GM21529 (cell line): ENCODE measurements at regions not wholly inside any gene's neighbourhood (a gene's known extent, or its start where the extent isn't known, plus 50 kb on each side); places are given as distances from the start of the nearest gene placed in this dataset.
"Not testable (repeated sequence)": the region's sequence is repeated elsewhere in the genome, so short reads cannot be mapped to it uniquely, and the experiment has no call there.

Source experiments
- ATAC-seq: cut with Tn5 transposase; IDR thresholded peaks from one replicate; pipeline ENCODE4 v1.9.1; 2021; ENCODE audit not compliant: unreplicated experiment

DNA sequence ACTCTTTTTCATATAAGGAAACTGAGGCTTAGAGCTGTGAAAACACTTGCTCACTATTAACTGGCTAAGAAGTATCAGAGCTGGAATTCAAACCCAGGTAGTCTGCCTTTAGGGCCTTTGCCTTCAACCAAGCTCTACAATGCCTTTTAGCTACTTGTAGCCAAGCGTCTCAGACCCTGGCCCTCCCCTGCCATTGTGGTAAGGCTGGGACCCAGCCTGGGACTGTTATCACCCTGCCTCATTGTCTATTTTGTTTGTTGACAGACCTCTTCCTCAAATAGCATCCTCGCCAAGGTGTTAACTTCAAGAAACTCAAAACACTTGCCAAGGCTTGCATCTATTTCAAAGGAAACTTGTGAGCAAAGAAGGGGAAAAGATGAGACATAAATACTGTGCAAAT lies 76.7 kb upstream of the CD28 start:
- no peak for ATAC-seq

DNA sequence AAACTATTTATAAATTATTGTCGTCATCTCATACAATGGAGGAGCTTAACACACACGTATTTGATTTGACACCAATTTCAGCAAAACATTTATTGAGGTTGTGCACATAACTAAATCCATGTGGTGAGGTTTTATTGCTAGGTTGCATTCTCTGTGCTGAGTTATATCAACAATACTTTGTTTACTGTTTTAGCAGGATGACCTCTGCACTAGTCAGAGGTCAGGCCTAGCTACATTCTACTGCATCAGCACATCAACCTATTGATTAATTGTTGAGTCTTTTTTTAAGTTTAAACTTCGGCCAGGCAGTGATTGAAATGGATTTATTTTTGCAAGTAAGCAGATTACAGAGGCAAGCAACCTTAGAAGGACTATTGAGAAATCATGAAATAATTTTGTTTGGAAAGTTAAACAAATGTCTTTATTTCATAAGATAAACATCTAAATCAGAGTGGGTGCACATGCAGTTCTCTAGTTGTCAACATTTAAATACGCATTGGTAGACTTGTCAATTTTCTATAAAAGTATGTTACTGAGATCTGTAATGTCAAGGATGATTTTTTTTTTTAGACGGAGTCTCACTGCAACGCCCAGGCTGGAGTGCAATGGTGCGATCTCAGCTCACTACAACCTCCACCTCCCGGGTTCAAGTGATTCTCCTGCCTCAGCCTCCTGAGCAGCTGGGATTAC lies 75.2 kb upstream of the CD28 start:
- ATAC-seq = no peak

DNA sequence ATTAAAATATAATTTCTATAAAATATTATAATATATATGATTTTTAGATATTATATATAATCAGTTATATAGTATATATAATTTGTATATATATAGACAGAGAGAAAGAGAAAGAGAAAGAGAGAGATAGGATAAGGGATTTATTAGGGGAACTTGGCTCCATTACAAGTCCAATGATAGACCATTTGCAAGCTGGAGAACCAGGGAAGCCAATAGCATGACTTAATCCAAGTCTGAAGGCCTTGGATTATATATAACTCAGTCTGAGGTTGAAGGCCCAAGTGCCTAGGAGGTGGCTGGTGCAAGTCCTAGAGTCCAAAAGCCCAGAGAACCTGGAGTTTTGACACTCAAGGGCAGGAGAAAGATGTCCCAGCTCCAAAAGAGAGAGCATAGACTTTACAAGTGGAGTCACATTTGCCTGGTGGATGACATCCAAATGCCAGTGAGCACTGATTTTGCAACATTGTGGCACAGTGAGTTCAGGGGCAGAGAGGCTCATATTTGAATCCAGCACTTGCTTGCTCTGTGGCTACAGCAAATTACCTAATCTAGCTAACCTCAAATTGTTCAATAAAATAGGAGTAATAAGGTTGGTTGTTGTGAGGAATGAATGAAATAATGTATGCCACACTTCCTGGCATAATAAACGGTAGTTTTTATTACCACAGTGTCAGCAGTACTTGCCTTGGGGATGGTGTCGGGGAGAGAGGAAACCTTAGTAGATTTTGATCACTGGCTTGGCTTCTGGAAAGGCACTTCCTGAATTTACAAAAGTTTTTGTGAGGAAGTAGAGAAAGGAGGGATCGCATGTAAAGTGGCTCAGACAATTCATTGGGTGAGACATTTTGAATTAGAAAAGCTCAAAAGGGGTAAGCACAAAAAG lies 69.6 kb upstream of the CD28 start:
- no peak for ATAC-seq

DNA sequence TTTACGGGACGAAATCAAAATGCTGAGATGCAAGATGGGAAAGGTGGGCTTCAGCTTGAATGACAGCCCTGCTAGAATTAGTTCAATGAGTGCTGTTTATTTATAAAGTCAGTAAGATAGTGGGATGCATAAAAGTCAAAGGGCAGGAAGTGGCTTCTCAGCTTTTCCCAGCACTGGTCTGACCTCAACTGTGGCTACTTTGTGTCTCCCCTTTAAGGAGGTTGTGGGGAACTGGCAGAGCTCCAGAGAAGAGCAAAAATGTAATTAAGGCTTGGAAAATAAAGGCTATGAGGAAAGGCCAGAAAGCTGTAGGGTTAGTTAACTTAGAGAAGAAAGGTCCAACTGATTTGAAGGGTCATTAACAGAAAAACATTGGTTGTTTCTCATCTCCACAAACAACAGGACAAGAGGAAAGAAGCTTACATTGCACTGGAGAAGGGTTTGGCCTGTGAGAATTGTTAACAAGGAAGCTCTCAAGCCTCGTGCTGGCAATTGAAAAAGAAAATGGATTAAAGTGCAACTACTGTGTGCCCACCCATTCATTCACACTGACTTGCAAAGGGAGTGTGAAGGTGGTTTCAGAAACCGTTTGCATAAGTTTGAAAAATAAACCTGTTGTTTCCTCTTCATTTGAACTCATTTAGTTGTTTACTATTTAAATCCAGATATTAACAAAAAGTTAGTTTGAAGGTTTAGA lies 68.8 kb upstream of the CD28 start:
- no peak for ATAC-seq

- ATAC-seq = not testable (repeated sequence)
Observed at GRCh38 chr2:203641865-203642264, 64.6 kb upstream of the CD28 start.

GRCh38 chr2:203642841-203643240 lies 63.6 kb upstream of the CD28 start:
- ATAC-seq = not testable (repeated sequence)

- no peak for ATAC-seq
Observed at GRCh38 chr2:203645831-203646230, 60.6 kb upstream of the CD28 start.

- no peak for ATAC-seq
Observed at GRCh38 chr2:203646266-203646864, 60.1 kb upstream of the CD28 start.

- ATAC-seq = no peak
Observed at GRCh38 chr2:203646961-203647360, 59.5 kb upstream of the CD28 start.

- no peak for ATAC-seq
Observed at GRCh38 chr2:203647579-203647978, 58.9 kb upstream of the CD28 start.

DNA sequence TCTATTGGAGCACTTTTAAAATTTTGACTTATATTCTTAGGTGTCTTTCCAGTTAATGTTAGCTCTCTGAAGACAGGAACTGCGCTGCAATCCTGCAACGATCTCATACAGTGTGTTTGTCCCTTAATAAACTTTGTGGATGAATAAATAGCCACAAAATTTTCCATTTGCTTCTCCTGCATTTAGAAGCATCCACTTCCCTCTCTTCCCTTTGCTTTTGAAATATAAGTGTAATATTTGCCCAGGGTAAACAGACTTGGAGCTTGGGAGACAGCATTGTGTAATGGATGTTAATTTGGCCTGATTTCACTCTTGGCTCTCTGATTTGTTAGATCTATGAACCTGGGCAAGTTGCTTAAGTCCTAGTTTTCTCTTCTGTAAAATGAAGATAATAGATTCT lies 58.2 kb upstream of the CD28 start:
- ATAC-seq = no peak

GRCh38 chr2:203649176-203649814 lies 57.1 kb upstream of the CD28 start:
- ATAC-seq = no peak

DNA sequence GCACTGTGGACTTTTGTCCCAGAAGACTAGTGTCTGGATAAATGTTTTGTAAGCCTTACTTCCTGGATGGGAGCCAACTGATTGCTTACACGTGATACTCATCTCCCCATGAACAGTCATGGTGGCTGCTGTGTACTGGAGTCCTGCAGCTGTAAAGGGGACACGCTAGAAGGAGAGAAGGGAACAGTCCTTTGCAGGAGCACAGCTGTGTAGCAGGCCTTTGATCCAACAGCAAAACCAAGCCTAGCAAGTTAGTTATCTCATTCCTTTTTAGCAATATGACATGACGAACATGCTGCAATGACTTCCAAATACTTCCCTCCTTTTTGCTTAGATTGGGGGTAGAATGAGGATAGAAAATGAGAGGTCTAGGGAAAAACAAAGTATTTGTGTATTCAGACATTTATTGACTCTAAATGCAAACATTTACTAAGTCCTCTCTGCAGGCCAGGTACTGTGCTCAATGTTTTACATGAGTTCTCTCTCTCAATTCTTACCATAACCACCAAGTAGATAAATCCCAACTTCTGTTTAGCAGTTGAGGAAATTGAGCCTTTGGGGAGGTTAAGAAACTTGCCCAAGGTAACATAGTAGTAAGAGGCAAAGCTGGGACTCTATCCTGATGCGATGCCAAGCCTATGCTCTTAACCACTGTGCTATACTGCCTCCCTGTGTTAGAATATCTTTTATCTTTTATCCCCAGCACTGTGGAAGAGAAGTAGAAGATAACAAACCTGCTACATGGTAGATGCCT lies 55.4 kb upstream of the CD28 start:
- no peak for ATAC-seq

DNA sequence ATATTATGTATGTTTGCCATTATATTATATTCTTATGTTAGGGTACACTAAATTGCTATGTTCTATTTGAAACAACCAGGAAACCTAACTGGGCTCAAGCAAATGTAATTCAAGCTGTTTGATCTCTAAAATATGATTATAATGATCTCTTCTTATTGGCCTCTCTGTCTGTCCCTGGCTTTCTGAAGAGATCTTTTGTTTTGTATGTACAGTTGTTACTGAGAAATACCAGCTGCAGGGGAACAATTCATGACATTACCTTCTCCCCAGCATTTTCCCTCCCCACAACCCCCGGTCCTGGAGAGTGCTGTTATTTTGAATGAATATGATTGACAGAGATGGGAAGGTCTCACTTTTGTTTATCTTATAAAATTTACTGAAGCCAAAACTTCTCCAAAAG lies 54.8 kb upstream of the CD28 start:
- ATAC-seq = no peak

DNA sequence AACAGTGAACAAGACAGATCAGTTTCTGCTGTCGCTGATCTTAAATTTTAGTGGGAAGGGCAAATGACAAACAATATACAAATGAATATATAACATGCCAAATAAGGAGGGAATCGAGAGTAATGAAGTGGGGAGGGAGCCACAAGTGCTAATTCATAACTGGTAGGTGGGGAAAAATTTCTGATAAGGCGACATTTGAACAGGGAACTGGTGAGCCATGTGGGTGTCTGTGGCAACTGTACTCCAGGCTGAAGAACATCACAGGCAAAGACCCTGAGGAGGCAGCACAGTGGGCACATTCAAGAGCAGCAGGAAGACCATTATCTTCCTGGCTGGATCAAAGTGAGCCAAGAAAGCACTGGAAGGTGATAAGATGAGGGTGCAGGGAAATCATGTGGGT lies 51.6 kb upstream of the CD28 start:
- ATAC-seq = no peak

- no peak for ATAC-seq
Observed at GRCh38 chr2:203656522-203657287, 49.7 kb upstream of the CD28 start.
